ENCODE measurements at regions not wholly inside any gene's neighbourhood (a gene's known extent, or its start where the extent isn't known, plus 50 kb on each side); places are given as distances from the start of the nearest gene placed in this dataset.

DNA sequence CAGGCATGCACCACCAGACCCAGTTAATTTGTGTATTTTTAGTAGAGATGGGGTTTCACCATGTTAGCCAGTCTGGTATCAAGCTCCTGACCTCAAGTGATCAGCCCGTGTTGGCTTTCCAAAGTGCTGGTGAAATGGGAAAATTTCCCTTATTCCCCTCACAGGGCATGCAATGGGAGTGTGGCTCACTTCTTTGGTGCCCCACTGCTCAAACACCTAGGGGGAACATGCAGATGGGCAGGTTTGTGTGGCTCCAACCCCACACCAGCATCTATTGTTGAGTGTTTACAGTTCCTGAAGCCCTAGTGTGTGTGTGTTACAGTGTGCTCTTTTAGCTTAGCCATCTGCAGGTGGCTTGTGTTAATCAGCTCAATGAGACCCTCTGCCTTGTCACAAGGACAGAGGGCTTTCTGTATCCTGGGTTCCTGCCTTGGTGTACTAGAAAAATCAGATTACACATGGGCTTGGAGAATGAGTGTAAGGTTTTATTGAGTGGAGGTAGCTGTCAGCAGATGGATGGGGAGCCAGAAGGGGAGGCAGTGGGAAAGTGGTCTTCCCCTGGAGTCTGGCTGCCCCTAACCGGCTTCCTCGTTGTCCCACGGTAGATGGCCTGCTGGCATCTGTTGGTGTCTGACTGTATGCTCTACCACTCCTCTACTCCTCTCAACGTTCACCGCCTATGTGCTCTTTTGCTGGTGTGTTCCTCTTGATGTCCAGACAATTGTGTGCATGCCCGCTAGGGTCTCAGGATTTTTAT lies 248.1 kb upstream of the CBLB start:
- DNase-seq (ENCODE audit: insufficient read length, low spot score) (no peak), FAIRE-seq (no peak)
- no peak for TF ChIP-seq POU2F2 (IDR thresholded peaks at IDR 0.05; ENCODE audit: low read depth, low read length)
- no peak for TF ChIP-seq SPI1 (IDR thresholded peaks at IDR 0.05; ENCODE audit: low read depth, low read length)
- no peak for TF ChIP-seq PAX5 (IDR thresholded peaks at IDR 0.05; ENCODE audit: insufficient read depth, low read length, severe bottlenecking)
- TF ChIP-seq POLR2A (IDR thresholded peaks at IDR 0.05; ENCODE audit: low read depth, low read length), result no peak
- TF ChIP-seq POLR2AphosphoS5 (IDR thresholded peaks at IDR 0.05; ENCODE audit: low read depth, low read length), result no peak
- no peak for TF ChIP-seq TAF1 (IDR thresholded peaks at IDR 0.05; ENCODE audit: low read depth, low read length)

DNA sequence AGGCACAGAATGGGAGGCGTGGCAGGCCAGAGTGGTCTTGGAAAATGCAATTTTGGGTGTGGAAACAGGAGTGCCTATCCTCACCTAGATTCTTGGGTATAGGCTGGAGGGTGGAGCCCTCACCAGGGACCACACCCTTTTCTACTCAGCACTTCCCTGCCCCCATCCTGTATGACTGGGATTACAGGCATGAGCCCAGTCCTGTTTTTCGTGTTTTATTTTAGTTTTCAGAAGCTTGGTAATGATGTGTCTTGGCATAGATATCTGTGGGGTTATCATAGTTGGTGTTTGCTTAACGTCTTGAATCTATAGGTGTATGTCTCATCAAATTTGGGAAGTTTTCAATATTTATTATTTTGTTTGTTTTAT lies 248.7 kb upstream of the CBLB start:
- FAIRE-seq, result no peak
- TF ChIP-seq POLR2A (IDR thresholded peaks at IDR 0.05; ENCODE audit: low read depth, low read length), result no peak
- TF ChIP-seq TAF1 (IDR thresholded peaks at IDR 0.05; ENCODE audit: low read depth, low read length), result no peak
- DNase-seq (ENCODE audit: insufficient read length, low spot score), result no peak

DNA sequence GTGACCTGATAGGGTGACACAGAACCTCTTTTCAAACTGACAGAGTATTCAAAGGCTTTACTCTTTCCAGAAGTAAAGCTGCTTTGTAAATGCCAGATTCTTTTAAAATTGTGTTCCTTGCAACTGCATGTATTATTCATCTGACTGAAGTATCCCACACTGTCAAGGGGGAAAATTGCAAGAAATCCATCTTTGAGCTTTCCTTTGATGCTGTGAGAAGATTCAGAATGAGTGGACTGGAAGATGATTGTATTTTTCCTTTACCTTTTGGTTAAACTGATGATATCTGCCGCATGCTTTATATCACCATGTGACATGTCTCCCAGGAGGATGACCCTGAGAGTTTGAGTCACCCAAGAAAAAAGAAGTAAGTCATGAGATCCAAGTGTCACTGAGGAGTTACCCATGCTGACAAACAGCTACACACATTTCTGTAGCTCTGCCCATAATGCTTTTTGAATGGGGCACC lies 250.8 kb upstream of the CBLB start:
- TF ChIP-seq TAF1 (IDR thresholded peaks at IDR 0.05; ENCODE audit: low read depth, low read length) (no peak), POLR2A (IDR thresholded peaks at IDR 0.05; ENCODE audit: low read depth, low read length) (no peak), POLR2AphosphoS5 (IDR thresholded peaks at IDR 0.05; ENCODE audit: low read depth, low read length) (no peak), POU2F2 (IDR thresholded peaks at IDR 0.05; ENCODE audit: low read depth, low read length) (no peak), SPI1 (IDR thresholded peaks at IDR 0.05; ENCODE audit: low read depth, low read length) (no peak), PAX5 (IDR thresholded peaks at IDR 0.05; ENCODE audit: insufficient read depth, low read length, severe bottlenecking) (no peak)
- FAIRE-seq (no peak), DNase-seq (ENCODE audit: insufficient read length, low spot score) (no peak)

DNA sequence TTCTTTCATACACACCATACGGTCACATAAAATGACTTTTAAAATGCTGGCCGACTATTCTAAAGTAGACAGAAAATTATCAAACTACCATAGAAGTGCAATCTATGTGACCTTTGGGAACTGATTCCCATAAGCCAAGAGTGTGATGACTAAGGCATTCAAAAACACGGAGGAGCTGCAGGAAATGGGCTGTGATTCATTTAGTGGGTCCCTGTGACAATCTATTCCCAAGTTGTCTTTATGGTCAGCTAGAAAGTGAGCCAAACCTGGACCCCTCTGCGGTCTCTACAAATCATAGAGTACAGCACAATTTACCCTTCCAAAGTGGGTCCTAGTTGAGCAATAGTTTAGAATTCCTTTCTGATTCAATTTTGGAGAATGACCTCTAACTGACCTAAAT lies 251.5 kb upstream of the CBLB start:
- TF ChIP-seq POLR2A (IDR thresholded peaks at IDR 0.05; ENCODE audit: low read depth, low read length) (no peak), SPI1 (IDR thresholded peaks at IDR 0.05; ENCODE audit: low read depth, low read length) (no peak)
- no peak for FAIRE-seq
- no peak for DNase-seq (ENCODE audit: insufficient read length, low spot score)

DNA sequence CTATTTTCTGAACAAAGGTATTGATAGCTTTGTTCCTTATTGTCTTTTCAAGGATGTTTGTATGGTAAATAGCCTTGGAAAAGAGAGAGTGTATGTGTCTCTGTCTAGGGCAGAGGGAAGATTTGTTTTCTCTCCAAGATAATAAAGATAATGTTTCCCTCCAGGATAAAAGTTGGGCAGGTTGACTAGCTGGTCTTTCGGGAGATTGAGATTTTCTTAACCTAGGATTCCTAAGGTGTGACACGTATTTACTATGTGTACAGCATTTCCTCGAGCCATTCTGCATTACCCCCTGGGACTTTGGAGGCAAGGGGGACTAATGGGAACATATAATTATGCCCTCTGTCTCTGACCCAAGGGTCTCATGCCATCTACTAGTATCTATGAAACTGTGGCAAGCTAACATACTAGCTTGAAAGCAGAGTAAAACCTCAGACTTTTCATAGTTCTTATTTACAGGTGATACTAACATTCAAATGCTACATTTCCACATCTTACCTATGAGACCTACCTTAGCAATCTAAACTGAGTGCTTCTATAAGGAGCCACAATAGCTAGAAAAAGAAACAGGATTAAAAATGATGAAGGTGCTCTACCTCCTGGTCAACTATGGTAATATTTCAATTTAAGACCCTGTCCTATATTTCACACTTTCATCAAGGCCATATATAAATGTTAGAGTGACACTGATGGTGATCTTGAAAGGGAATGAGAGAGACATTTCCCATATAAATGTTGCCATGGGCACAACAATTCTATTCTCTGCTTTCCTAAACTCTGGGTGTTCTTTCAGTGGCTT lies 252.9 kb upstream of the CBLB start:
- DNase-seq (ENCODE audit: insufficient read length, low spot score) (no peak), FAIRE-seq (no peak)
- TF ChIP-seq POU2F2 (IDR thresholded peaks at IDR 0.05; ENCODE audit: low read depth, low read length) (no peak), POLR2AphosphoS5 (IDR thresholded peaks at IDR 0.05; ENCODE audit: low read depth, low read length) (no peak), POLR2A (IDR thresholded peaks at IDR 0.05; ENCODE audit: low read depth, low read length) (no peak), SPI1 (IDR thresholded peaks at IDR 0.05; ENCODE audit: low read depth, low read length) (no peak), TAF1 (IDR thresholded peaks at IDR 0.05; ENCODE audit: low read depth, low read length) (no peak), PAX5 (IDR thresholded peaks at IDR 0.05; ENCODE audit: insufficient read depth, low read length, severe bottlenecking) (no peak)

DNA sequence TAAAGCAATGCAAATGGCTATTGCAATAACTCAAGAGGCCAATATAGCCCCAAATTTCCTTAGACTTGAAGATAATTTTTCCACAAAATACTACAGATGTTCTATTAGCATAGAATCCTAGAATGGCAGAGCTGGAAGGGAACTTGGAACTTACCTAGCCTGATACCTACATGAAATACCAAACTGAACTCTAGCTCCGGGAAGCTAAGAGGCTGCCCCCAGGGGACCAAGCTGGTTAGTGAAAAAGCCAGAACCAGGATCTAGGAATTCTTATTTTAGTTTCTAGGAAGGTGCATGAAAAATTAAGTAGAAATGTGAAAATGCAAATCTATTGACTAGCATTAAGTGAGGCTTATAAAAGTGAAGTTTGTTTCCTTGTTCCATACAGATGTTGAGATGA lies 256.0 kb upstream of the CBLB start:
- TF ChIP-seq PAX5 (IDR thresholded peaks at IDR 0.05; ENCODE audit: insufficient read depth, low read length, severe bottlenecking), result no peak
- no peak for TF ChIP-seq POLR2A (IDR thresholded peaks at IDR 0.05; ENCODE audit: low read depth, low read length)
- no peak for TF ChIP-seq POU2F2 (IDR thresholded peaks at IDR 0.05; ENCODE audit: low read depth, low read length)
- no peak for TF ChIP-seq SPI1 (IDR thresholded peaks at IDR 0.05; ENCODE audit: low read depth, low read length)
- no peak for TF ChIP-seq TAF1 (IDR thresholded peaks at IDR 0.05; ENCODE audit: low read depth, low read length)
- no peak for TF ChIP-seq POLR2AphosphoS5 (IDR thresholded peaks at IDR 0.05; ENCODE audit: low read depth, low read length)
- no peak for FAIRE-seq
- DNase-seq (ENCODE audit: insufficient read length, low spot score), result no peak

DNA sequence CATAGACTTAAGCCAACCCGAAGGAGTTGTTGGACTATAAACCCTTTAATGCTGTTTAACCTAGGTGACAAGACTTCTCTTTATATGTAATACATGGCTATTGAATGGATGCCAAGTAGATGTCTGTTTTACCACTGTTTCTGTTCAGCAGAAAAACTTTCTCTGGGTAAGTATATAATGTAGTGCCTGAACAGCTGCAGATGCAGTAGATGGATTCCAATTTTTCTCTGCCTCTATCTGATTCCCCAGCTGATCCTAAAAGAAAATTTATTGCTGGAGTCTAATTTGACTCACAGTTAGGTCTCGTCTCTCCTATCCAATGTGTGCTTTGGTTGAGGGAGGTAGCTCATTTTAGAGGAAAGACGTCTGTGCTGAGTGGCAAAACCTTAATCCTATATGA lies 256.5 kb upstream of the CBLB start:
- no peak for FAIRE-seq
- TF ChIP-seq SPI1 (IDR thresholded peaks at IDR 0.05; ENCODE audit: low read depth, low read length), result no peak
- no peak for TF ChIP-seq TAF1 (IDR thresholded peaks at IDR 0.05; ENCODE audit: low read depth, low read length)
- TF ChIP-seq POU2F2 (IDR thresholded peaks at IDR 0.05; ENCODE audit: low read depth, low read length), result no peak
- no peak for DNase-seq (ENCODE audit: insufficient read length, low spot score)

DNA sequence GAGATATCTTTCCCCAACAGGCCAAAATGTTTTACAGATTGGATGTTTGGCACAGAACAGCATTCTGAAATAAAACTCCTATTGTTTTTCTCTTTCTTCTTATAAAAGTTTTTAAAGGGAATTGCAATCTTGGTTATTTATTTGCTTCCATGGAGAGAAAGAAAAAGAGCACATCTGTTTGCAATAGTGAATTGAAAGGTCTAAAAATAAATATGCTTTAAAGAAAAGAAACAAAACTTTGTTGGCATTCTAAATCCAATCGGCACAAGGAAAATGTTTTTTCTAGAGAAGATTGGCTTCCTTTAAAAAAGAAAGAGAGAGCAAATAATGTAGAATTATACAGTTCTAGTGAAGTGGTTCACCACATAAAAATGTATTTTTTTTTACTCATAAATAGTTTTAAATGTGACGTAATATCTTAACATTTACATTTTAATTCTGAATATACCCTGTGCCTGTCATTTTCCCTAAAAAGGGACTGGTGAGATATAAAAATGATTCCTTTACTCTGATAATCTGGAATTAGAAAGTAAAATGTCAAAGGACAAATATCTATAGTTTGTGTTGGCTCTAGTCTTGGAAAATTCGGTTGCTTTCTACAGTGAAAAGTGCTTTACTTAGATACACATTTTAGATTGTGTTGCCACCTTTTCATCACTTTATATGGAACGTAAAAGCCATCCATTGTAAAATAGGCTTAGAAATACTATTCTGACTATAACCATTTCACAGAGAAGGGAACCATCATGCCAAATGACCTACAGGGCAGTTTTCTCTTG lies 257.4 kb upstream of the CBLB start:
- no peak for TF ChIP-seq POLR2A (IDR thresholded peaks at IDR 0.05; ENCODE audit: low read depth, low read length)
- no peak for TF ChIP-seq POU2F2 (IDR thresholded peaks at IDR 0.05; ENCODE audit: low read depth, low read length)
- no peak for TF ChIP-seq PAX5 (IDR thresholded peaks at IDR 0.05; ENCODE audit: insufficient read depth, low read length, severe bottlenecking)
- no peak for TF ChIP-seq TAF1 (IDR thresholded peaks at IDR 0.05; ENCODE audit: low read depth, low read length)
- TF ChIP-seq SPI1 (IDR thresholded peaks at IDR 0.05; ENCODE audit: low read depth, low read length), result no peak
- FAIRE-seq (no peak), DNase-seq (ENCODE audit: insufficient read length, low spot score) (no peak)

DNA sequence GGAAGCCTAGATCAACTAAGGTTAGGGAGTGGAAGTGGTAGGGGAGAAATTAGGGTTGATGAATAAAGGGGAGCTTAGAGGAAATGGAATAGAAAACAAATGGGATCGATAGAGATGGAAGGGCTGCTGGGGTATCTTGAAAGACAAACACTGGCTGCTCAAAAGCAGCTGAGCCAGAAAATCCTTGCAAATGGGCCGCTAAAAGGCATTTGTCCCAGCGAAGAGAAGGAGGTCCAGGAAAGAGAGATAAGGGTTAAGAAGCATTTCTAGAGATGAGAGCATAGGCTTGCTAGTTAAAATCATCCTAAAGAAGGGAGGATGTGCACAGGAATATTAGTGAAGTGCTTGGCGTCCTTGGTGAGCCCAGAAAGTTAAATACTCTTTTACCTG lies 258.0 kb upstream of the CBLB start:
- FAIRE-seq (no peak), DNase-seq (ENCODE audit: insufficient read length, low spot score) (no peak)
- no peak for TF ChIP-seq POLR2AphosphoS5 (IDR thresholded peaks at IDR 0.05; ENCODE audit: low read depth, low read length)
- TF ChIP-seq TAF1 (IDR thresholded peaks at IDR 0.05; ENCODE audit: low read depth, low read length), result no peak
- no peak for TF ChIP-seq SPI1 (IDR thresholded peaks at IDR 0.05; ENCODE audit: low read depth, low read length)
- TF ChIP-seq POU2F2 (IDR thresholded peaks at IDR 0.05; ENCODE audit: low read depth, low read length), result no peak
- no peak for TF ChIP-seq PAX5 (IDR thresholded peaks at IDR 0.05; ENCODE audit: insufficient read depth, low read length, severe bottlenecking)
- no peak for TF ChIP-seq POLR2A (IDR thresholded peaks at IDR 0.05; ENCODE audit: low read depth, low read length)

Measured in GM12891 (cell line).